Neural cell (in vitro differentiated cells): ENCODE measurements at regions not wholly inside any gene's neighbourhood (a gene's known extent, or its start where the extent isn't known, plus 50 kb on each side); places are given as distances from the start of the nearest gene placed in this dataset.

Source experiments
- H2AFZ ChIP-seq: fragments of 200-600, 300-800 bp; sonication (generic), shearing (Covaris generic); 2 replicates; pipeline ENCODE4 v1.6.0; 2014; ENCODE audit warnings: low read depth, mild to moderate bottlenecking, antibody characterized with exemption, low read length, moderate library complexity
- H3F3A ChIP-seq: fragments of 200-600 bp; shearing (Covaris generic); 2 replicates; pipeline ENCODE4 v1.6.1; 2016; ENCODE audit warnings: mild to moderate bottlenecking, moderate library complexity, mixed read lengths, antibody characterized with exemption, low read length; ENCODE audit not compliant: insufficient read depth, poor library complexity, severe bottlenecking
- H3K27ac ChIP-seq: fragments of 200-600, 300-800 bp; sonication (generic), shearing (Covaris generic); 2 replicates; pipeline ENCODE4 v1.5.1; 2014; ENCODE audit warnings: mild to moderate bottlenecking, low read length, moderate library complexity
- H3K27me3 ChIP-seq: fragments of 300-800, 200-600 bp; sonication (generic), shearing (Covaris generic); 2 replicates; pipeline ENCODE4 v1.6.0; 2014; ENCODE audit warnings: mild to moderate bottlenecking, low read depth, low read length, moderate library complexity; ENCODE audit not compliant: insufficient read depth
- H3K36me3 ChIP-seq: fragments of 300-800, 200-600 bp; sonication (generic), shearing (Covaris generic); 2 replicates; pipeline ENCODE4 v1.5.1; 2014; ENCODE audit warnings: mild to moderate bottlenecking, antibody characterized with exemption, low read length, moderate library complexity; ENCODE audit not compliant: insufficient read depth
- H3K4me2 ChIP-seq: fragments of 300-800, 200-600 bp; sonication (generic), shearing (Covaris generic); 2 replicates; pipeline ENCODE4 v1.6.0; 2014; ENCODE audit warnings: mild to moderate bottlenecking, low read length
- H3K4me3 ChIP-seq: fragments of 300-800, 200-600 bp; sonication (generic), shearing (Covaris generic); 2 replicates; pipeline ENCODE4 v1.5.1; 2014; ENCODE audit warnings: mild to moderate bottlenecking, low read length, moderate library complexity
- H3K79me2 ChIP-seq: fragments of 200-600 bp; shearing (Covaris generic); replicated peaks from 2 replicates; pipeline ENCODE4 v1.6.0; 2014; ENCODE audit warnings: mild to moderate bottlenecking, low read length, moderate library complexity; ENCODE audit not compliant: insufficient read depth
- H3K9ac ChIP-seq: fragments of 300-800, 200-600 bp; sonication (generic), shearing (Covaris generic); 2 replicates; pipeline ENCODE4 v1.6.1; 2016; ENCODE audit warnings: mild to moderate bottlenecking, low read length, mixed read lengths
- H3K9me2 ChIP-seq: fragments of 200-600 bp; shearing (Covaris generic); 2 replicates; pipeline ENCODE4 v1.6.1; 2016; ENCODE audit warnings: mild to moderate bottlenecking, low read length, mixed read lengths; ENCODE audit not compliant: insufficient read depth
- H3K9me3 ChIP-seq: fragments of 200-600, 300-800 bp; sonication (generic), shearing (Covaris generic); 2 replicates; pipeline ENCODE4 v1.6.1; 2016; ENCODE audit warnings: mild to moderate bottlenecking, mixed run types, low read length, moderate library complexity, mixed read lengths
- H4K20me1 ChIP-seq: fragments of 200-600 bp; shearing (Covaris generic); 2 replicates; pipeline ENCODE4 v1.6.1; 2016; ENCODE audit warnings: mild to moderate bottlenecking, mixed run types; ENCODE audit not compliant: insufficient read depth
- CTCF ChIP-seq: fragments of 450-650 bp; IDR thresholded peaks from 2 replicates; pipeline ENCODE4 v1.5.1; 2014; ENCODE audit warnings: antibody characterized with exemption, mild to moderate bottlenecking, moderate library complexity; ENCODE audit not compliant: poor library complexity, severe bottlenecking
- EP300 ChIP-seq: fragments of 450-650 bp; conservative IDR thresholded peaks from 2 replicates; pipeline ENCODE4 v1.6.1; 2014; ENCODE audit warnings: antibody characterized with exemption, mild to moderate bottlenecking, moderate library complexity; ENCODE audit not compliant: poor library complexity, severe bottlenecking
- EZH2 ChIP-seq: fragments of 200-600, 300-800 bp; shearing (Covaris generic), sonication (generic); IDR thresholded peaks from 2 replicates; pipeline ENCODE4 v1.6.1; 2014; ENCODE audit warnings: antibody characterized with exemption, low read length, borderline replicate concordance, mild to moderate bottlenecking; ENCODE audit not compliant: insufficient read depth, poor library complexity, severe bottlenecking
- MXI1 ChIP-seq: fragments of 450-650 bp; conservative IDR thresholded peaks from 2 replicates; pipeline ENCODE4 v1.6.1; 2014; ENCODE audit warnings: antibody characterized with exemption, mild to moderate bottlenecking; ENCODE audit not compliant: poor library complexity, severe bottlenecking
- POLR2AphosphoS5 ChIP-seq: IDR thresholded peaks from 2 replicates; pipeline ENCODE4 v1.6.1; 2012
- RAD21 ChIP-seq: fragments of 450-650 bp; conservative IDR thresholded peaks from 2 replicates; pipeline ENCODE4 v1.6.1; 2014; ENCODE audit warnings: antibody characterized with exemption, mild to moderate bottlenecking, moderate library complexity
- REST ChIP-seq: IDR thresholded peaks from 2 replicates; pipeline ENCODE4 v1.6.1; 2012; ENCODE audit warnings: borderline replicate concordance
- SMC3 ChIP-seq: fragments of 450-650 bp; conservative IDR thresholded peaks from 2 replicates; pipeline ENCODE4 v1.6.1; 2014; ENCODE audit warnings: antibody characterized with exemption, mild to moderate bottlenecking, moderate library complexity; ENCODE audit not compliant: poor library complexity
- TAF1 ChIP-seq: IDR thresholded peaks from 2 replicates; pipeline ENCODE4 v1.6.1; 2012; ENCODE audit warnings: low read depth

- Histone ChIP-seq H3F3A (no peaks in the 10 kb centered on the region), H3K9me2 (no peaks in the 10 kb centered on the region), H3K9ac (no peak overlapping the region), H3K36me3 (no peaks in the 10 kb centered on the region), H4K20me1 (no peaks in the 10 kb centered on the region), H3K4me2 (no peak overlapping the region), H2AFZ (no peak overlapping the region), H3K79me2 (no peaks in the 10 kb centered on the region), H3K4me3 (no peak overlapping the region), H3K27me3 (no peaks in the 10 kb centered on the region), H3K27ac (no peak overlapping the region), H3K9me3 (no peaks in the 10 kb centered on the region)
- TF ChIP-seq POLR2AphosphoS5 (no peak), EP300 (no peak), SMC3 (no peak), MXI1 (no peak), TAF1 (no peak), EZH2 (no peak), REST (no peak), RAD21 (no peak), CTCF (no peak)
Observed at GRCh38 chr21:16522548-16522947, 792.8 kb downstream of the USP25 start.

- no peak overlapping the region for H2AFZ ChIP-seq
- TF ChIP-seq EZH2 (no peak), REST (no peak), EP300 (no peak), POLR2AphosphoS5 (no peak), TAF1 (no peak), RAD21 (no peak), CTCF (no peak), MXI1 (no peak), SMC3 (no peak)
- H3K36me3 ChIP-seq: no peaks in the 10 kb centered on the region
- H3K79me2 ChIP-seq: no peaks in the 10 kb centered on the region
- no peaks in the 10 kb centered on the region for H3K27me3 ChIP-seq
- no peak overlapping the region for H3K27ac ChIP-seq
- H3K9ac ChIP-seq: no peak overlapping the region
- no peaks in the 10 kb centered on the region for H3F3A ChIP-seq
- H3K4me2 ChIP-seq: no peak overlapping the region
- no peaks in the 10 kb centered on the region for H4K20me1 ChIP-seq
- no peaks in the 10 kb centered on the region for H3K9me2 ChIP-seq
- no peaks in the 10 kb centered on the region for H3K9me3 ChIP-seq
- H3K4me3 ChIP-seq: no peak overlapping the region
Observed at GRCh38 chr21:16530656-16531055, 800.9 kb downstream of the USP25 start.
